Hepatocyte (in vitro differentiated cells): ENCODE measurements at regions not wholly inside any gene's neighbourhood (a gene's known extent, or its start where the extent isn't known, plus 50 kb on each side); places are given as distances from the start of the nearest gene placed in this dataset.

Source experiments
- CTCF ChIP-seq: fragments of 200-600 bp; sonication (generic); IDR thresholded peaks from 2 replicates; pipeline ENCODE4 v1.5.1; 2016; ENCODE audit warnings: antibody characterized with exemption, mild to moderate bottlenecking; ENCODE audit not compliant: poor library complexity
- EZH2 ChIP-seq: fragments of 200-600 bp; sonication (generic); IDR thresholded peaks from 2 replicates; pipeline ENCODE4 v1.6.1; 2016; ENCODE audit warnings: antibody characterized with exemption, mild to moderate bottlenecking, borderline replicate concordance
- EZH2phosphoT487 ChIP-seq: fragments of 200-600 bp; sonication (generic); IDR thresholded peaks from one replicate; pipeline ENCODE4 v1.6.1; 2018; ENCODE audit warnings: antibody characterized with exemption, mild to moderate bottlenecking, low read depth, moderate library complexity; ENCODE audit not compliant: unreplicated experiment, severe bottlenecking

GRCh38 chr1:30008998-30009657 is 714.3 kb downstream of the MATN1 start:
- TF ChIP-seq CTCF: no peak
- no peak for TF ChIP-seq EZH2
- no peak for TF ChIP-seq EZH2phosphoT487
